ENCODE measurements at regions not wholly inside any gene's neighbourhood (a gene's known extent, or its start where the extent isn't known, plus 50 kb on each side); places are given as distances from the start of the nearest gene placed in this dataset.
"Not testable (repeated sequence)": the region's sequence is repeated elsewhere in the genome, so short reads cannot be mapped to it uniquely, and the experiment has no call there.

- DNase-seq: no peak
Observed at GRCh38 chr1:213324859-213325258, 273.8 kb downstream of the RPS6KC1 start.

- no peak for DNase-seq
Observed at GRCh38 chr1:213325482-213325881, 274.4 kb downstream of the RPS6KC1 start.

- no peak for DNase-seq
Observed at GRCh38 chr1:213326281-213327016, 275.4 kb downstream of the RPS6KC1 start.

GRCh38 chr1:213327017-213327667 is 276.1 kb downstream of the RPS6KC1 start:
- DNase-seq: no peak

GRCh38 chr1:213329406-213330008 is 278.5 kb downstream of the RPS6KC1 start:
- no peak for DNase-seq

GRCh38 chr1:213330281-213330680 is 279.2 kb downstream of the RPS6KC1 start:
- no peak for DNase-seq

- DNase-seq: no peak
Observed at GRCh38 chr1:213331631-213332175, 280.7 kb downstream of the RPS6KC1 start.

GRCh38 chr1:213332491-213332890 is 281.4 kb downstream of the RPS6KC1 start:
- DNase-seq: no peak

GRCh38 chr1:213333121-213333520 is 282.1 kb downstream of the RPS6KC1 start:
- DNase-seq: no peak

- no peak for DNase-seq
Observed at GRCh38 chr1:213335084-213335483, 284.0 kb downstream of the RPS6KC1 start.

- no peak for DNase-seq
Observed at GRCh38 chr1:213337025-213337678, 286.1 kb downstream of the RPS6KC1 start.

- no peak for DNase-seq
Observed at GRCh38 chr1:213340593-213340992, 289.6 kb downstream of the RPS6KC1 start.

- DNase-seq: no peak
Observed at GRCh38 chr1:213345621-213346020, 294.6 kb downstream of the RPS6KC1 start.

- DNase-seq: no peak
Observed at GRCh38 chr1:213357403-213357802, 306.4 kb downstream of the RPS6KC1 start.

- not testable (repeated sequence) for DNase-seq
Observed at GRCh38 chr1:213358368-213358767, 307.3 kb downstream of the RPS6KC1 start.

GRCh38 chr1:213362598-213362997 is 311.6 kb downstream of the RPS6KC1 start:
- DNase-seq: no peak

- no peak for DNase-seq
Observed at GRCh38 chr1:213366141-213366831, 315.2 kb downstream of the RPS6KC1 start.

GRCh38 chr1:213369465-213369864 is 318.4 kb downstream of the RPS6KC1 start:
- no peak for DNase-seq

GRCh38 chr1:213370523-213370922 is 319.5 kb downstream of the RPS6KC1 start:
- no peak for DNase-seq

GRCh38 chr1:213371525-213371846 is 320.4 kb downstream of the RPS6KC1 start:
- no peak for DNase-seq

GRCh38 chr1:213371847-213372619 is 321.0 kb downstream of the RPS6KC1 start:
- no peak for DNase-seq

GRCh38 chr1:213374369-213374768 is 323.3 kb downstream of the RPS6KC1 start:
- peak; percentile 60 for DNase-seq

Measured in CD4-positive, alpha-beta T cell treated with Interleukin-6 for 4 hours (primary cell).